Posterior vena cava (tissue), 2 donors: ENCODE measurements at regions not wholly inside any gene's neighbourhood (a gene's known extent, or its start where the extent isn't known, plus 50 kb on each side); places are given as distances from the start of the nearest gene placed in this dataset.

ENCODE experiments used
- DNase-seq: peaks from one replicate; pipeline ENCODE4 v3.0.0-alpha.2; 2020; ENCODE audit warnings: low spot score
- intact Hi-C, 2 donors: fragments of 100-400 bp; cut with DNase I; formaldehyde crosslinking; loops; one replicate each; pipeline versions ENCODE4 v1.14.1 to v1.14.2; 2022 to 2023
- donor health status: DM: yes; HTN: yes; CAD: no.
- donor health status: DM: yes; HTN: yes; CAD: no.

DNA sequence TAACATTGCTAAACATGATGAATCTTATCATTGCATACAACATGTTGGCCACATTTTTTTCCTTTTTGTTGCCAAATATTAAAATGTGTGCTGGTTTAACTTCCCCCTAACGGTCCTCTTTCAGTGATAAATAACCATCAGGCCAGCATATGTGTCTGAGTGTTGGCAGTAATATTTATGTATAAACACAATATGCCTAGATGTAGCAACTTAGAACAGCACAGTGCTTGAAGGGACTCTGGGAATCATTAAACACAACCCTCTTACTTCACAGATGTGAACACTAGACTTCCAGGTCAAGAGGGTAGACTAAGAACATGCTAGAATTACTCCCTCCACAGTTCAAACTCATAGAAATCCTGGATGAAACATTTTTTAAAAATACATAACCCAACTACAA lies 581.8 kb downstream of the PLPP3 start:
- intact Hi-C loops = no loop called here
- no peak for DNase-seq

DNA sequence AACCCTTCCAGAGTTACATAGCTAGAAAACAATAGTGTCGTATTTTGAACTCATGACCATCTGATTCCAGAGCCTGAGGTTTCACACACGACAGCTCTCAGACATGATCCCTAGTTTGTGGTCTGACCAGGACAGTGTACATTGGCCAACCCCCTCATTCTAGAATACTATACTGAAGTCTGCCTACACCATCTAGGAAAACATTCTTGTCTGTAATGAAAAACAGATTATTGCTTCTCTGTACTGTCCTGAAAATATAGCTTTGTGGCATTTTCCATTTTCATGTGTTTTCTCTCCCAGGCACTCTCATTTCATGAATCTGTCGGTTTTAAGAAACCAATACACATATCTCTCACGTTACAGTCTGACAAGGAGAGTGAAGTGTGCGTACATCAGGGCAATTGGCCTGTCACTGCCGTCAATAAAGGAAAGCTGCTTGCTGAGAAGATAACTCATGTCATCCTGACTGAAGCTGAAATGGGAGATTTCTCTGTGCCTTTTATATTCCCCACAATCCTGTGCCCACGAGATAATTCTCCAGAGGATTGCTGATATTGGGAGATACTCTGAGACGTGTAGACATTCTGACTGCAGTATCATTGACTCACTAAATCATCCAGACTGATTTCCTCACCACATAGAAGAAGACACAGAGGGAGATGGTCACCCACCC lies 585.6 kb downstream of the PLPP3 start:
- intact Hi-C loops = no loop called here
- DNase-seq = no peak

DNA sequence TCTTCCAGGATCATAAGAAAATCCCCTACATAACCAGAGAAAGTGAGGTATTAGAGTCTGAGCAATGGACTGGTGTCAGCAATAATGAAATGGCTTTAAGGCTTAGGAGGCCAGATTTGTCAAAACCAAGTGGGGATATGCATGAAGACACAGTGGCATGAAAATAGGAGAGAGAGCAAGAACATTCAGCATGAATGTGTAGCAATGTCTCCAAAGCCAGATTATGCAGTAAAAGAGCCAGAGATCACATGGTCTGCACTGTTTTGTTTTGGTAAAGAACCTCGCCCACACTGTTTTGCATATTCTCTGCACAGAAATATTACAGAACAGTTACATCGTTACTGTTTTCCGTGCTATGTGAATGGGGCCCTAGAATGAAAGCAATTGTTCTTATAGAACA lies 589.4 kb downstream of the PLPP3 start:
- DNase-seq = no peak
- intact Hi-C loops = no loop called here

DNA sequence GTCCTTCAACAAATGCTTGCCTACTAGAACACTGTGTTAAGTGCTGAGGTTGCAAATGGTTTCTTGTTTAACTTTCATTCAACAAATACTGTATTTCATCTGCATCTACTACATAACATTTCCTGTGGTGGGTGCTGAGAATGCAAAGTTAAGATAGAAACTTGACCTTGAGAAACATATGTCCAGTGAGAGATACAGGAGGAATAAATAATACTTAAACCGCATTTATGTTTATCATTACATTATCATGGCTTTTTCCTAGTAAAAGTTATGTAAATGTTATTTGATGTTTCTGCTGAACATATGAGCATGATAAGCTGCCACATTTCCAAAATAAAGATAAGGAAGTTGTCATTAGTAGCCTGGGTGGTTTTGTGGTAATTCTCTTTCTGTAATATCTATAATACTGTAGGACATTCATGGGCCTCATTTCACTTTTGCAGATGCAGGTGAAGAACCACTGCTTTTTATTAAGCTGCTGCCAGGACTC lies 590.4 kb downstream of the PLPP3 start:
- DNase-seq = no peak
- intact Hi-C loops = no loop called here

DNA sequence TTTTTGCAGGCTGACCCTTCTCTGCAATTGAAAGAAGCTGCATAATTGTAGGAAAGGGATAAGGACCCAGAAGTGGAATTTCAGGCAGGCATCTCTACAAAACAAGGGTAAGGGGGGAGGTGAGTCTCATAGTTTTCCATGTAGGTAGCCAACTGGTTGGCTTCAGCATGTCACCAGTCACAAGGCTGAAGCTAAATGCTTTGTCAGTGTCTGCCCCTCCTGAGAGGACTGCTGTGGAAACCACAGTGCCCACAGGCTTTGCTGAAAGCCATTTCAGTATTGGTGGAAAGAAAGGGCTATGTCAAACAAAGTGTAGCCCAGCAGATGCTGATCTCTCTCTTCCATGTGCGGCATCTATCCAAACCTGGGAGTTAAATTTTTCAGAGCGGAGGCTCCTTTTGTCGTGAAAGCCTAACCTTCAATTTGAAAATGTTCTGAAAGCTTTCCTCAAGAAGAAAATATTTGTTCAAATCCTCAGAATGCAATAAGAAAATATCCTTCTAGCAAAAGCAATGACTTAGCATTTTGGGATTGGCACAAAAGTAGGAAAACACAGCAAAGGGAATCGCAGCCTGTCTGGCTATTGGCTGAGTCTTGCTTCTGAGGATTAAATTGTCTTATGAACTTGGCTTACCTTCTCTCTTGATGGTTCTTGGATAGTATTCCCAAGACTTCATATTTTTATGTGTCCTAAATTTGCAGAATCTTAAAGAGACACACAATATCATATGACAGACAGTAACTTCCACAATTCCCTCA lies 591.7 kb downstream of the PLPP3 start:
- DNase-seq = no peak
- intact Hi-C loops = no loop called here

DNA sequence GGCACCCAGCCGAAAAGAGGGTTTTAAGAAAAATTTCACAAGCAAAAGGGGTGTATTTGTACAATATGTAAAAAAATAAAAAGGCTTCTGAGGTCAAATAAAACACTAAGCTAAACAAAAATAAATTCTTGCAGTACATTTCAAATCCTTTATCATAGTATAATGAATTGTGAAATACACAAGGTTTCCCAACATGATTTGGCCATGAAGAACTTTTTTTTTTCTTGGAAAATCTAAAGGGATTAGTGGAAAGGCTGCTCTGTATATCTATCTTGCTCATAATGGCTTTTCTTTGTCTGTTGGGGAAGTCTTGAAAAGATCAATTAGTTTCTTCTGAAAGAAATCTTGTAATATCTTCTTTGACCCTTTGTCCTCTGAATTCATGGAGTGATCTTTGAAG lies 593.4 kb downstream of the PLPP3 start:
- intact Hi-C loops = no loop called here
- DNase-seq = no peak

DNA sequence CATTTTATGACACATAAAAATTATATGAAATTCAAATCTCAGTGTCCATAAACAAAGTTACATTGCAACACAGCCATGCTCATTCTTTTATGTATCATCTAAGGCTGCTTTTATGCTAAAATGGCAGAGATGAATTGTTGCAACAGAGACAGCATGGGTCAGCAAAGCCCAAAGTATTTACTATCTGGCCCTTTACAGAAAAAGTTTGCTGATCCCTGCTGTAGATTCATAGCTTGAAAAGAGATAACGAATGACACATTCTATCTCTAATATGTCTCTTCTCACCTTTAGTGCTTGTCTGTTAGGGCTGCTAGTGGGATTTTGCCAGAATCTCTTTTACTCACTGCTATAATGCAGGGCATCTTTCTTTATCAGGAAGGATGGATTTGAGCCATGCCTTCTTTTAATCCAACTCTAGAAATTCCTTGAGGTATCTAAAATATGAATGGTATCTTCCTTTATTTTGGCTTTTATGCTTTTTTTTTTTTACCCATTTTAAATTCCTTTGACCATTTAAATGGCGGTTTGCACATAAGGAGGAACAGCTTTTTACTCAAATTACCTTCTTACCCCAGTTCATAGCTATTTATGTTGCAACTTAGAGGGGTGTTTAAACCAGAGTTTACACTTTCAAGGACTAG lies 598.2 kb downstream of the PLPP3 start:
- intact Hi-C loops = no loop called here
- DNase-seq = no peak

DNA sequence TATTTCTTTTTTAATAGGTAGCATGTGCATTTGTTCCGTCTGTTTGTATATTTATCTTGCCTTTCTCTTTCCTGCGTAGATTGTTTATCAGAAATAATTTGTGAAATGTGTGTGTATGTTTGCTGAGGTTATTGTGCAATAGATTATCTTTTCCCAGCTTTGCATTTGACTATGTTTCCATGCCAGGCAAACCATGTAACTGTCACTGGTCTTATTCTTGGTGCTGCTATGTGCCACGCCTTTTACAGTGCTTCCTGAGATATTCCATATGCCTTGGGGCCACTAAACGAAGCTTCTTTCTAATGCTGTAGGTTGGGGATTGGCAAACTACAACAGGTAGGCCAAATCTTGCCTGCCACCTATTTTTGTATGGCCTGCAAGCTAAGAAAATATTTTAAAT lies 598.8 kb downstream of the PLPP3 start:
- DNase-seq = no peak
- intact Hi-C loops = no loop called here

DNA sequence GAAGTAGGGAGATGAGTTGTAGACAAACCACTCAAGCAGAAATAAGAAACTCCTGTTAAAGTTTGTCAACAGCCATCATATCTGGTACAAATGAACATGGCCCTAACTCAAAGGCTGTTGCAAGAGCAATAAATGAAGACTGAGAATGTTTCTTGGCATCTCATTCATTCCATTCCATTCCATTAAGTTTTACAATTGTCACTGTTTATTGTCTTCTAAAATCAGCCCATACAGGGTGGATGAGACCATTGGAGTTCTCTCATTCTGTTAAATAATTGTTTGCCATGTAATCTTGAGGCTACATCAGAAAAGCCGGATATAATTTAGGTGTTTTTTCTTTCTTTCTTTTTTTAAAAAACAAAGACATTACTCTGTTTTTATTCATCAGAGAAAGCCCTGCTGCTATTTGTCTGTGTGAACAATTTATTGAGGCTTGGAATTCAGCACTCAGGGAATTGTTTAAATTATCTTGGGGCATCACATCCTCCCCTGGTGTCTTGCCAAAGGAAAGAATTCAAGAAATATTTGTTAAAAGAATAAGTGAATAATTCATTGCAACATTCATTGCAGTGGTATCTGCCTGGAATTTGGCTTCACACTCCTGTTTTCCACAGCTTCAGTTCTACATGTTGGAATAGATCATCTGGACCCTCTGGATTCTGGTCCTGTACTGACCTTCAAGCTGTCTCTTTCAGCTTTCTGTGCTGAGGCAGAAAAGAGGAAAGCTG lies 604.5 kb downstream of the PLPP3 start:
- no peak for DNase-seq
- intact Hi-C loops = no loop called here

DNA sequence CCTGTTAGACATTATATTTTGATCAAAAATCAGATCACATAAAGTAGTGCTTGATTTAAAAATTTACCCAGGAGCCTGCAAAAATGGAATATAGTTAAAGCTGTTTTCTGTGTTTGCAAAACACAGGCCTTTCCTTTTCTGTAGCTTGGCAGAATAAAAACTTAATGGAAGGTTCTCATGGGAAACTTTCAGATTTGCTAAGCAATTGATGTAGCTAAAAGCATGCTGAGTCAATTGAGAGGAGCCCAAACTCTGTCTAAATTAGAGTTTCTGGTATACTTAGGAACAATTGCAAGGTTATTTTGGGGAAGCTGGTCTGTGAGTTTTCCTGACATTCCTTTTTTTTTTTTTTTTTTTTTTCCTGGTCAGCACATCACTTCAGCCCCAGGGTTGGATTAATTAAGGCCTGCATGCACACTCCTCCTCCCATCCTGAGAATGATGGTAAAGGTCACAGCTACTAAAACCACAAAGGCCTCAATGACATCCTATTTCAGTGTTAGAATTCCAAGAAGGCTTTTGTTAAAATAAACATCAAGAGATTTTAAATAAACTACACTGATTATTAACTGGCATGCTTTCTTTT lies 608.7 kb downstream of the PLPP3 start:
- intact Hi-C loops = no loop called here
- DNase-seq = no peak

DNA sequence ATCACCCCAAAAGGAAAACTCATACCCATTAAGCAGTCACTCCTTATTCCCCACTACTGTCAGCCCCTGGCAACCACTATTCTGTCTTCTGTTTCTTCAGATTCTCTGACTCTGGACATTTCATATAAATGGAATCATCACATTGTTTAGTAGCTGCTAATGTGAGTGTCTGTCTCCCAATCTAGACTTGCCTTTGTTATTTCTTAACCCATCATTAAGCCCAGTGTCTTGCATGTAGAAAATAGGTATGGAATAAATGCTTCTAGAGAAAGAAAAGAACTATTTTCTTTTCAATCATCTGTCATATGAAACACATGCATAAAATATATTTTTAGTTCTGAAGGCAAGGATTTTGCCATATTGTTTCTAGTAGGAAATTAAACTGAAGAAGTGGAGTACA lies 610.0 kb downstream of the PLPP3 start:
- DNase-seq = no peak
- intact Hi-C loops = no loop called here

DNA sequence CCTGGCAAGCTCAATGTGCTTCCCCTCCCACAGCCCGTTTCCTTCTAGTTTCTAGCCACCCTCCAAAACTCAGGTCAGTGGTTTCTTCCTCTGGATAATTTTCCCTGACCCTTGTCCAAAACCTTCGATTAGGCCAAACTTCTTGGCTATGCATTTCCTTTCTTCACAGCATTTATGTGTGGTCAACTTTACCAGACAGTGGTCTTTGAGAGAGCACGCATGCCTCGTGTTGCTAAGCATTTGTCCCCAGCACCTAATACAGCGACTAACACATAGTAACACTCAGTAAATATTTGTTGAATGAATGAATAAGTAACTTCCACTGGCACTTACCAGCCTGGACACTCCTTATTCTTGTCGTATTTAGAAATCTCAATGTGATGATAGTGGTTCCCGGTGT lies 610.7 kb downstream of the PLPP3 start:
- intact Hi-C loops = no loop called here
- no peak for DNase-seq

DNA sequence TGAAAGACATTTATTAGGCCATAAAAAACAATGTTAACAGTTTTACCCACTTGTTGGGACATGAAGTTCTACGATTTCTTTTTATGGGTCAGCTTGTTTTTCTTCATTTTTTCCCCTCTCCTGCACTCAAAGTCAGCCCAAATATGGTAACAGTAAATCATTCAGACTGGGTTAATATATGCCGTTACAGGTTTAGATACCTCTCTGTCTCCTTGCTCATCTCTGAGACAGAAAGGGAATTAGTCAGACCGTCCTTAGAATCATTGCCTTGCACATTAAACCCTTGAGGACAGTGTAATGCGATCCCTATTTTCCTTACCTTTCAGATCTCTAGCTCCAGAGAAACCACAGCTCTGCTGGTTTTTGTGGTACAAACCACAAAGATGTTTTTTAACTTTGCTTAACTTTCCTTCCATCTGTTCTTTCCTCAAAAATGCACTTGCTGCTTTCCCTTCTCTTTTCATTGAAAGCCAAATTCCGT lies 613.3 kb downstream of the PLPP3 start:
- intact Hi-C loops = no loop called here
- no peak for DNase-seq

DNA sequence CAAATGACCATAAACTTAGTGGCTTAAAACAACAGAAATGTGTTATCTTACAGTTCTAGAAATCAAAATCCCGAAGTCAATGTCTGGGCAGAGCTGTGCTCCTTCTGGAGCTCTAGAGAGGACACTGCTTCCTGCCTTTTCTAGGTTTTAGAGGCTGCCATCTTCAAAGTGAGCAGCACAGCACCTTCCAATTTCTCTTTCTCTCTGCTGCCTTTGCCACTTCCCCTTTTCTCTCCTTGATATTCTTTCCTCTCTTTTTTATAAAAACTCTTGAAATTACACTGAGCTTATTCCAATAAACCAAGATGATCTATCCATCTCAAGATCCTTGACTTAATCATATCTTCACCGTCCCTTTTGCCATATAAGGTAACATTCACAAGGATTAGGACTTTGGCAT lies 616.9 kb downstream of the PLPP3 start:
- intact Hi-C loops = no loop called here
- DNase-seq = no peak

DNA sequence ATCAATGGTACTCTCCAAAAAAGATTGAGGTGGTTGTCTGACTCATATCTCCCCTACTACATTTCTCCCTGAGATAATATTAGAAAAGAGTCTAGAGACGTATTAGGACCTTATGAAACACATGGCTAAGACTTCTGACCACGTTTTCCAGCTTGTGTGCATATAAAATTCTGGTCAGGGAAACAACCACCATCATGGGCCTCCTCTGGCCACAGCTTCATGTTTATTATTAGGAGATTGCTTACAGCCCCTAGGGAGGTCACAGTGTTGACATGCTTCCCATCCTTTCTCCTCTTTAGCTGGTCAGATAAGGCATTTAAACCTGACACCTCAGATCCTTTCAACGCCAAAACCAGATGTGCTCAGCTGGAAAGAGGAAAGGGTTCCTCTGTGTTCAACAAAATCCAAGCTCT lies 620.2 kb downstream of the PLPP3 start:
- intact Hi-C loops = no loop called here
- DNase-seq = no peak

DNA sequence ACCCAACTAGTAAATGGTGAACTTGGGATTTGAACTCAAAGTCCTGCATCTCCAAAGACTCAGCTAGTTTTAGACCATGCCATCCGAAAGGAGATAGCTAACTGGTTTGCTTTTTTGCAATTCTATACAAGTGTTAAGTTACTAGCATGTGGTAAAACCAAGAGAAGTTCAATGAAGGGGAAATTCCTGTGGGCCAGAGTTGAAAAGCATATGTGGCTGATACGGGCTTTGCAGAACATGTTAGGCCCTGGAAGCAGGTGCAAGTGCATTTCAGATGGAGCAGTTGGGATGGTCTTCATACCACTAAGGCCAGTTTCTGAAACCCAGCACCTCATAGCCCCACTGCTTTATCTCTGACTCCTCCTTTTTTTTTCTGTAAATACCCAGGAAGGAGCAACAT lies 620.9 kb downstream of the PLPP3 start:
- no peak for DNase-seq
- intact Hi-C loops = no loop called here

DNA sequence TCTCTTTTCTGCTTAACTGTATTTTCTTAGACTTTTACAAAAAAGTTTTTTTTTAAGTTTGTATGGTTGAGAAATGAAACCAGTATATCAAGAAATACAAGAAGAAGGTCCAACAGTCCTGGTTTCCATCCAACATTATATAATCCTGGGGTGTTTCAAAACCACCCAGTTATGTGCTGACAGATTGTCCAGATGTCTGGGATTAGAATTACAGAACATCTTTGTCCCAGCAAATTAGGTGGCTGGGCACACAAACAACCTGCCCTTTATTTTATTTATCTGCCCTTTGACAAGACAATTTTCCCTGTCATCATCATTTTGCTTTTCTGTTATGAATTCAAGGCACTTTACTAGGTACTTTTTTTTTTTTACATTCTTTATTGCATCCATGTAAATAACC lies 622.1 kb downstream of the PLPP3 start:
- DNase-seq = no peak

DNA sequence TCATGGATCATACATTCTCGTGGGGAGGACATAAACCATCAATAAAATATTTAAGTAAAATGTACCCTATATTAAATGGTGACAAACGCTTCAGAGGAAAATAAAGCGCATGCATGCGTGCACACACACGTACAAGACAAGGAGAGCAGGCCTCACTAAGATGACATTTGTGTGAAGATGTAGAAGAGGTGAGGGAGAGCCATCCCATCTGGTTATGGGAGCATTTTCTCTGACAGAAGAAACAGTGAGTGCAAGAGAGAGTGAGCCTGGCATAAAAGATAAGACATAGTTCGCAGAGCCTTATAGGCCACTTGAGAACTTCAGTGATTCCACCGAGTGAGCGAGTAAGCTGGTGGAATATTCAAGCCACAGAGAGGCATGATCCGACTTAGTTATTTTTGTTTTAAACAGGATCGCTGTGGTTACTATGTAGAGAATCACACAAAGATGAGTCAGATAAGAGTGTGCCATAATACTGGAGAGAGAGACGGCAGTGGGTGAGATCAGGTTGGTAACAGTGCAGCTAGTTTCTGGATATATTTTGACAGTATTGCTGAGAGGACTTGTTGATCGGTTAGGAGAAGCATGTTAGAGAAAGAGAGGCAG lies 624.2 kb downstream of the PLPP3 start:
- no peak for DNase-seq
- intact Hi-C loops = no loop called here

More for the DNA sequence above, 622.1 kb downstream of the PLPP3 start:
- intact Hi-C loops = no loop called here

DNA sequence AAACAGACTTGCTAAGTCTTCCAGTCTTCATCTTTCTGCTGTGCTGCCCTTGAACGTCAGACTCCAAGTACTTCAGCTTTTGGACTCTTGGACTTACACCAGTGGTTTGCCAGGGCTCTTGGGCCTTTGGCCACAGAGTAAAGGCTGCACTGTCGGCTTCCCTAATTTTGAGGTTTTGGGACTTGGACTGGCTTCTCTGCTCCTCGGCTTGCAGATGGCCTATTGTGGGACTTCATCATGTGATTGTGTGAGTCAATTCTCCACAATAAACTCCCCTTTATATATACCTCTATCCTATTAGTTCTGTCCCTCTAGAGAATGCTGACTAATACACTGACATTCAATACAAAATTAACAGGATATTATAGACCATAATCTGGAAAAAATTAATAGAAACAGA lies 628.1 kb downstream of the PLPP3 start:
- intact Hi-C loops = no loop called here
- DNase-seq = no peak
